Activated CD4-positive, alpha-beta memory T cell treated with anti-CD3 and anti-CD28 coated beads, Interleukin-2, amount 10 ng/mL, durations not matched to agents 7 days and 5 days (primary cell): ENCODE measurements at regions not wholly inside any gene's neighbourhood (a gene's known extent, or its start where the extent isn't known, plus 50 kb on each side); places are given as distances from the start of the nearest gene placed in this dataset.
"Not testable (repeated sequence)": the region's sequence is repeated elsewhere in the genome, so short reads cannot be mapped to it uniquely, and the experiment has no call there.

ENCODE experiments used
- CTCF ChIA-PET: fragments of 350-600 bp; sonication (Branson Sonifier 250); formaldehyde crosslinking; loops from one replicate; lab custom pipeline; 2021; ENCODE audit warnings: antibody characterized with exemption, inconsistent platforms; lab: Charles Lee
- POLR2A ChIA-PET: fragments of 350-600 bp; sonication (Branson Sonifier 250); formaldehyde crosslinking; loops from one replicate; lab custom pipeline; 2021; ENCODE audit warnings: antibody characterized with exemption; lab: Charles Lee
- DNase-seq: peaks from one replicate; pipeline ENCODE4 v3.0.0-alpha.2; 2020
- H3K27ac Mint-ChIP-seq: one replicate; pipeline ENCODE4 v1.8.0; 2021; ENCODE audit warnings: mild to moderate bottlenecking, mixed read lengths
- H3K27me3 Mint-ChIP-seq: one replicate; pipeline ENCODE4 v1.8.0; 2021; ENCODE audit warnings: mixed read lengths
- H3K36me3 Mint-ChIP-seq: one replicate; pipeline ENCODE4 v1.8.0; 2021; ENCODE audit warnings: low read depth, mixed read lengths
- H3K4me1 Mint-ChIP-seq: one replicate; pipeline ENCODE4 v1.8.0; 2021; ENCODE audit warnings: mixed read lengths
- H3K4me3 Mint-ChIP-seq: one replicate; pipeline ENCODE4 v1.8.0; 2021; ENCODE audit warnings: mild to moderate bottlenecking, mixed read lengths
- H3K9me3 Mint-ChIP-seq: one replicate; pipeline ENCODE4 v1.8.0; 2021; ENCODE audit warnings: mixed read lengths

GRCh38 chr12:5096241-5096924 lies 52.7 kb downstream of the KCNA5 start:
- POLR2A ChIA-PET: no interaction called here
- Mint-ChIP-seq H3K4me1 (no peaks in the 10 kb centered on the region), H3K27ac (no peak overlapping the region), H3K9me3 (no peaks in the 10 kb centered on the region), H3K27me3 (peaks cover 19% of the 10 kb centered on the region), H3K36me3 (no peaks in the 10 kb centered on the region), H3K4me3 (no peak overlapping the region)
- DNase-seq: no peak
- CTCF ChIA-PET: no interaction called here

DNA sequence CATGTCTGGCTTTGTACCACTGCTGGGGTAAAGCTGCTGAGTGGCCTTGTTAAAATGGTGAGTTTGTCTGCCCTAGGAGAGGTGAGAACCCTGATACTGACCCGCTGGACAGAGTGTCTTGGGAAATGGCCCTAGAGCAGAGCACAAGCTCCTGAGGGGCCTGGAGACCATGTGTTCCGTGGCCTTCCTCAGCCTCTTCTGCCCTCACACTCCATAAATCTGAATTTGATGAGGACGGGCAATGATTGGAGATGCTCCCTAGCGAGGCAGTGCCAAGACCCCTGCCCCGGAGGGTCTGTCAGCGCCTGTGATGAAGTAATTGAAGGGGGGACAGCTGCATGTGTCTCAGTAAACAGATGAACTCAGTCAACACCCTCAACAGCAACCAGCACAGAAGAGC lies 54.1 kb downstream of the KCNA5 start:
- ChIA-PET CTCF (interaction anchor here (1.1 kb wide), 1 partner anchor 240 kb away, joined by 3 read pairs; no protein-coding TSS in a partner anchor), POLR2A (no interaction called here)
- Mint-ChIP-seq H3K9me3 (no peaks in the 10 kb centered on the region), H3K4me3 (no peak overlapping the region), H3K27ac (no peak overlapping the region), H3K36me3 (no peaks in the 10 kb centered on the region), H3K4me1 (no peaks in the 10 kb centered on the region), H3K27me3 (peaks cover 12% of the 10 kb centered on the region)
- no peak for DNase-seq

GRCh38 chr12:5099136-5099535 lies 55.5 kb downstream of the KCNA5 start:
- Mint-ChIP-seq H3K9me3 (no peaks in the 10 kb centered on the region), H3K4me3 (no peak overlapping the region), H3K27me3 (peaks cover 10% of the 10 kb centered on the region), H3K36me3 (no peaks in the 10 kb centered on the region), H3K4me1 (no peaks in the 10 kb centered on the region), H3K27ac (no peak overlapping the region)
- no peak for DNase-seq
- POLR2A ChIA-PET: no interaction called here
- CTCF ChIA-PET: no interaction called here

DNA sequence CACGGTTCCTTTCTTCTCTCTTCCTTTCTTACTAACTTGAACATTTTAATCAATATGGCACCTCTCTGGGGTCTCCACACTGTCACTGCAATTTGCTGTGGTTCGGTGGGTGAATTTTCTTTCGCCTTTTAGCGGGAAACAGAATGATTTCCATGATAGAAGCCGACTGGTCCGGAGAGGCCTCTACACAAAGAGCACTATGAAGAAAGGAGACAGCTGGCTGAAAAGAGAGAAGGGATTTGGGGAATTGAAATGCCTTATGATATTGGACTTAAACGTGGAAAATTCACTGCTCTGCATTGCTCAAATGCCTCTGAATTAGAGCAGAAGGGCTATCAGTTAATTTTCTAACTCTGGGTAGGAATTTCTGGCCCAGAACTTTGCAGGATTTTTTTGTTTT lies 55.9 kb downstream of the KCNA5 start:
- Mint-ChIP-seq H3K27ac (no peak overlapping the region), H3K4me3 (no peak overlapping the region), H3K27me3 (peaks cover 7% of the 10 kb centered on the region), H3K36me3 (no peaks in the 10 kb centered on the region), H3K4me1 (no peaks in the 10 kb centered on the region), H3K9me3 (no peaks in the 10 kb centered on the region)
- DNase-seq: no peak
- CTCF ChIA-PET: no interaction called here
- POLR2A ChIA-PET: no interaction called here

DNA sequence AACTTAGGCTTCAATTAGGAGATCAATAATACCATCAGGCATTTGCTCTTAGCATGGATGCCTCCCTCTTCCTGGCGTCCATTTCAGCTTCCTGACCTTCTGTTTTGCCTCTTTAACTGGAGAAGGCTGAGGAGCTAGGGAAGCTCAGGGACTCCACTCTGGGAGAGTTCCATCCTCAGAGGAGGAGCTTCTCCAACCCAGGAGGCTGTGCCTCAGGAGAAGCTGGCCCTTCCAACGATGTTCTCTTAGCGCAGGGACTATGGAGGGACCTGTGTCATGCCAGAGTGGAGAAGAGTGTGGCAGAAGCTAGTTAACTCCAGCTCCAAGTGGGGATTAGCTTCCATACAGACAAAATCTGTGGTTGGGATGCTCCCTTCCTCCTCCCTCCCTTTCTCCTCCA lies 58.0 kb downstream of the KCNA5 start:
- ChIA-PET CTCF (no interaction called here), POLR2A (no interaction called here)
- H3K27ac Mint-ChIP-seq: no peak overlapping the region

GRCh38 chr12:5102261-5102789 lies 58.6 kb downstream of the KCNA5 start:
- Mint-ChIP-seq H3K36me3 (no peaks in the 10 kb centered on the region), H3K4me1 (no peaks in the 10 kb centered on the region), H3K9me3 (no peaks in the 10 kb centered on the region), H3K4me3 (no peak overlapping the region), H3K27ac (no peak overlapping the region), H3K27me3 (peaks cover 7% of the 10 kb centered on the region)
- CTCF ChIA-PET: no interaction called here
- POLR2A ChIA-PET: no interaction called here
- no peak for DNase-seq

More for the DNA sequence above, 58.0 kb downstream of the KCNA5 start:
- no peaks in the 10 kb centered on the region for H3K36me3 Mint-ChIP-seq
- H3K4me3 Mint-ChIP-seq: no peak overlapping the region
- H3K27me3 Mint-ChIP-seq: peaks cover 7% of the 10 kb centered on the region
- H3K4me1 Mint-ChIP-seq: no peaks in the 10 kb centered on the region
- no peaks in the 10 kb centered on the region for H3K9me3 Mint-ChIP-seq
- DNase-seq: no peak

DNA sequence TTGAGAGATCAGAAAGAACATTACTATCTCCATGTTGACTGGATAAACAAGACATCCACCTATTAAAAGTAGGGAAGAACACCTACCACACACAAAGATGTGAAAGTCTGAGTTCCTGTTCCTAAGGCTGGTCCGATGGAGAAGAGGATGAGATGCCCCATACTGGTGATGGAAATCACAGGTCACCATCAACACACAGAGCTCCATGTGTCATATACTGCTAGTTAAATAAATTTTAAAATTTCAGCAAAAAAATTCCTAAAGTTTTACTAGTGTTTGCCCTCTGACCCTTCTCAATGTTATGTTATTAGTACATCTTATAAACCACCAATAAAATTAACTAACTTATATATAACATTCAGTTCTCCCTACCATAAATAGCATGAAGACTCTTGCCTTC lies 59.1 kb downstream of the KCNA5 start:
- Mint-ChIP-seq H3K27ac (no peak overlapping the region), H3K36me3 (no peaks in the 10 kb centered on the region)
- CTCF ChIA-PET: no interaction called here

DNA sequence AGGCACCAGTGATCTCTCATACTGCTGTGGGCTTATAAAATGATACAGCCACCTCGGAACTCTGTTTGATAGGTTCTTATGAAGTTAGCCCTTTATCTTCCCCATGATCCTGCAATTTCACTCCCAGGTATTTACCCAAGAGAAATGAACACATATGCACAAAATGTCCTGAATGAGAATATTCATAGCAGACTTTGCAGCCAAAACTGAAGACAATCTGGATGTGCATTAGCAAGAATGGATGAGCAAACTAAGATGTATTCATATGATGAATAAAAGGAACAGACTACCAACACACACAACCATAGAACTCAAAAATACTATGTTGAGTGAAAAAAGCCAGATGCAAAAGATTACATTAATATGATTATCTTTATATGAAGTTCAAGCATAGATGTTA lies 66.7 kb downstream of the KCNA5 start:
- no peaks in the 10 kb centered on the region for H3K9me3 Mint-ChIP-seq
- no peak overlapping the region for H3K27ac Mint-ChIP-seq
- H3K4me3 Mint-ChIP-seq: no peak overlapping the region
- ChIA-PET CTCF (no interaction called here), POLR2A (no interaction called here)
- DNase-seq: no peak
- peaks cover 3% of the 10 kb centered on the region for H3K27me3 Mint-ChIP-seq
- H3K36me3 Mint-ChIP-seq: no peaks in the 10 kb centered on the region
- no peaks in the 10 kb centered on the region for H3K4me1 Mint-ChIP-seq

More for the DNA sequence above, 59.1 kb downstream of the KCNA5 start:
- POLR2A ChIA-PET: no interaction called here
- H3K4me1 Mint-ChIP-seq: no peaks in the 10 kb centered on the region
- no peaks in the 10 kb centered on the region for H3K9me3 Mint-ChIP-seq
- peaks cover 7% of the 10 kb centered on the region for H3K27me3 Mint-ChIP-seq
- H3K4me3 Mint-ChIP-seq: no peak overlapping the region
- DNase-seq: no peak

DNA sequence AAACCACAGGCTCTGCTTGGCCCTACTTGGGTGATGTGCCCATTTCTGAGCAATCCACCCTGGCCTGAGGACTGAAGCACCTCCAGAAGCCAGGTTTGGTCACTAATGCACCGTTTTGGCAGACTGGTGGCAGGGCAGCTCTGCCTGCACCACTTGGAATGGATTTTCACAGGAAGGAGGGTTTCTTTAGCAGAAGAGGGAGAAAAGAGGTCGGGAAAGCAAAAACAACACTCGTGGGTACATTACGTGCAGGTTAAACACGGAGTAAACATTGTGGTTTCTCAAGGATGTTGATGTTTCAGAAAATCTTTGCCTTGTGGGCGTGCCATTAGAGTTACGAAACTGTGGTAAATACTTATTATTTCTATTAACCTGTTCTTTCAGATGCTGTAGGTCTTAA lies 70.8 kb downstream of the KCNA5 start:
- DNase-seq: no peak
- CTCF ChIA-PET: no interaction called here
- H3K4me1 Mint-ChIP-seq: no peaks in the 10 kb centered on the region
- no peak overlapping the region for H3K27ac Mint-ChIP-seq
- POLR2A ChIA-PET: no interaction called here
- H3K9me3 Mint-ChIP-seq: no peaks in the 10 kb centered on the region
- H3K36me3 Mint-ChIP-seq: no peaks in the 10 kb centered on the region
- H3K4me3 Mint-ChIP-seq: no peak overlapping the region
- H3K27me3 Mint-ChIP-seq: peaks cover 3% of the 10 kb centered on the region

- H3K36me3 Mint-ChIP-seq, DNase-seq, CTCF ChIA-PET, POLR2A ChIA-PET, H3K27ac Mint-ChIP-seq, H3K27me3 Mint-ChIP-seq, H3K9me3 Mint-ChIP-seq, H3K4me3 Mint-ChIP-seq, H3K4me1 Mint-ChIP-seq: not testable (repeated sequence)
Observed at GRCh38 chr12:5121784-5122183, 78.1 kb downstream of the KCNA5 start.

DNA sequence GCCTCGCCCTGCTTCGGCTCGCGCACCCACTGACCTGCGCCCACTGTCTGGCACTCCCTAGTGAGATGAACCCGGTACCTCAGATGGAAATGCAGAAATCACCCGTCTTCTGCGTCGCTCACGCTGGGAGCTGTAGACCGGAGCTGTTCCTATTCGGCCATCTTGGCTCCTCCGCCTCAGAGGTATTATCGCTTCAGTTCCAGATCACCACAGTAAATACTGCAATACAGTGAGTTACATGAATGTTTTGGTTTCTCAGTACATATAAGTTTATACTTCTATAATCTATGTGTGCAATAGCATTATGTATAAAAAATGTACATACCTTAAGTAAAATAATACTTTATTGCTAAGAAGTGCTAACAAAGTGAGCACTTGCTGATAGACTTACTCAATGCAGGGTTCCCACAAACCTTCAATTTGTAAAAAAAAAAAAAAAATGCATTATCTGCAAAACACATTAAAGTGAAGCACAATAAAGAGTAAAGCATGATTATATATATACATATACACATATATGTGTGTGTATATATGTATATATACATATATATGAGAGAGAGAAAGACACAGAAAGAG lies 78.7 kb downstream of the KCNA5 start:
- H3K27me3 Mint-ChIP-seq, DNase-seq, H3K27ac Mint-ChIP-seq, H3K4me3 Mint-ChIP-seq, H3K9me3 Mint-ChIP-seq, H3K36me3 Mint-ChIP-seq, H3K4me1 Mint-ChIP-seq, CTCF ChIA-PET, POLR2A ChIA-PET: not testable (repeated sequence)

DNA sequence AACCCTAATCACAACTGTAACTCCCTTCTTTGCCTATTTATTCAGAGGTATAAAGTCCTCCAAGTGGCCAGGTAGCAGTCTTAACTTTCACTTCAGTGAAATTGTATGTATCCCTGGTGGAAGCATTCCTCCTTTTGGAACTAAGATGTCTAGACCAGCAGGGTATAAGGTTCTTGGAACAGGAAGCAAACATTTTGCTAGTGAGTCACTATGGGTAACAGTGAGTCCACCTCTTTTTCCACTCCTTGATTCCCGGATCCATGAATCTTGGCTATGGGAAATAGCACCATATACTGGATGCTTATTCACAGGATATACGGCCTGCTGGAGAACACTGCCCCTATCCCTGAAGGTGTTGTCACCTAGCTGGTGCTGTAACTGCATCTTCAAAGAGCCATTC lies 80.2 kb downstream of the KCNA5 start:
- Mint-ChIP-seq H3K27me3 (peaks cover 4% of the 10 kb centered on the region), H3K4me3 (no peak overlapping the region), H3K9me3 (no peaks in the 10 kb centered on the region), H3K27ac (no peak overlapping the region), H3K4me1 (no peaks in the 10 kb centered on the region), H3K36me3 (no peaks in the 10 kb centered on the region)
- no peak for DNase-seq
- ChIA-PET CTCF (no interaction called here), POLR2A (no interaction called here)

- Mint-ChIP-seq H3K27ac (no peak overlapping the region), H3K27me3 (peaks cover 7% of the 10 kb centered on the region), H3K4me1 (no peaks in the 10 kb centered on the region), H3K36me3 (no peaks in the 10 kb centered on the region), H3K9me3 (no peaks in the 10 kb centered on the region), H3K4me3 (no peak overlapping the region)
- CTCF ChIA-PET: no interaction called here
- DNase-seq: no peak
- POLR2A ChIA-PET: no interaction called here
Observed at GRCh38 chr12:5124401-5124800, 80.7 kb downstream of the KCNA5 start.
